Thoracic aorta (tissue), 2 donors: ENCODE measurements at regions not wholly inside any gene's neighbourhood (a gene's known extent, or its start where the extent isn't known, plus 50 kb on each side); places are given as distances from the start of the nearest gene placed in this dataset.

Source experiments
- ATAC-seq: fragments of 150-250 bp; one replicate; pipeline ENCODE4 v1.8.0; 2017; ENCODE audit warnings: low read depth; ENCODE audit not compliant: insufficient number of reproducible peaks, low FRiP score
- DNase-seq: peaks from one replicate; pipeline ENCODE4 v3.0.0-alpha.2; 2020; ENCODE audit warnings: low spot score
- H3K27ac ChIP-seq, 2 donors: fragments of 200-600 bp; sonication (generic); 1 replicate in 1 of 2; 2 replicates in 1 of 2; pipeline ENCODE4 v1.5.1; 2016; ENCODE audit warnings: mild to moderate bottlenecking in 2 of 2, moderate library complexity in 2 of 2
- H3K27me3 ChIP-seq: fragments of 200-600 bp; sonication (generic); replicated peaks from 2 replicates; pipeline ENCODE4 v1.6.0; 2016; ENCODE audit warnings: mild to moderate bottlenecking; ENCODE audit not compliant: insufficient read depth
- H3K36me3 ChIP-seq: fragments of 200-600 bp; sonication (generic); one replicate; pipeline ENCODE4 v1.5.1; 2016
- H3K4me1 ChIP-seq, 2 donors: fragments of 200-600 bp; sonication (generic); 1 replicate in 1 of 2; 2 replicates in 1 of 2; pipeline versions ENCODE4 v1.5.1 to v1.6.0; 2016; ENCODE audit warnings: low read depth in 2 of 2, mild to moderate bottlenecking in 1 of 2; ENCODE audit not compliant: control insufficient read depth in 1 of 2
- H3K4me3 ChIP-seq: fragments of 200-600 bp; sonication (generic); 2 replicates; pipeline ENCODE4 v1.5.1; 2016; ENCODE audit warnings: mild to moderate bottlenecking
- H3K9me3 ChIP-seq: fragments of 200-600 bp; sonication (generic); 2 replicates; pipeline ENCODE4 v1.5.1; 2016
- CTCF ChIP-seq: fragments of 200-600 bp; sonication (generic); IDR thresholded peaks from one replicate; pipeline ENCODE4 v1.5.1; 2019; ENCODE audit warnings: antibody characterized with exemption

- H3K27ac ChIP-seq = no peak overlapping the region
- H3K9me3 ChIP-seq = no peaks in the 10 kb centered on the region
- TF ChIP-seq CTCF = no peak
- H3K27me3 ChIP-seq = no peaks in the 10 kb centered on the region
- DNase-seq (no peak), ATAC-seq (no peak)
- H3K4me3 ChIP-seq = no peak overlapping the region
- no peaks in the 10 kb centered on the region for H3K36me3 ChIP-seq
- H3K4me1 ChIP-seq = no peaks in the 10 kb centered on the region
Observed at GRCh38 chr1:96292141-96292540, 429.4 kb upstream of the PTBP2 start.

- no peaks in the 10 kb centered on the region for H3K27me3 ChIP-seq
- DNase-seq (no peak), ATAC-seq (no peak)
- H3K4me1 ChIP-seq = no peaks in the 10 kb centered on the region
- H3K4me3 ChIP-seq = no peak overlapping the region
- no peaks in the 10 kb centered on the region for H3K9me3 ChIP-seq
- H3K36me3 ChIP-seq = no peaks in the 10 kb centered on the region
- H3K27ac ChIP-seq = no peak overlapping the region
- TF ChIP-seq CTCF = no peak
Observed at GRCh38 chr1:96296991-96297390, 424.6 kb upstream of the PTBP2 start.

GRCh38 chr1:96306809-96307560 is 414.6 kb upstream of the PTBP2 start:
- no peak overlapping the region for H3K4me3 ChIP-seq
- no peaks in the 10 kb centered on the region for H3K36me3 ChIP-seq
- H3K27ac ChIP-seq = no peak overlapping the region
- no peaks in the 10 kb centered on the region for H3K9me3 ChIP-seq
- no peak for ATAC-seq
- no peak for DNase-seq
- no peak for TF ChIP-seq CTCF
- H3K4me1 ChIP-seq = no peaks in the 10 kb centered on the region
- no peaks in the 10 kb centered on the region for H3K27me3 ChIP-seq

GRCh38 chr1:96308314-96308713 is 413.3 kb upstream of the PTBP2 start:
- TF ChIP-seq CTCF = no peak
- no peak for ATAC-seq
- Histone ChIP-seq H3K4me1 (no peaks in the 10 kb centered on the region), H3K9me3 (no peaks in the 10 kb centered on the region), H3K27ac (no peak overlapping the region), H3K36me3 (no peaks in the 10 kb centered on the region), H3K4me3 (no peak overlapping the region), H3K27me3 (no peaks in the 10 kb centered on the region)
- DNase-seq = no peak

GRCh38 chr1:96309783-96310182 is 411.8 kb upstream of the PTBP2 start:
- no peak for TF ChIP-seq CTCF
- DNase-seq (no peak), ATAC-seq (no peak)
- no peaks in the 10 kb centered on the region for H3K36me3 ChIP-seq
- H3K4me1 ChIP-seq = no peaks in the 10 kb centered on the region
- H3K27me3 ChIP-seq = no peaks in the 10 kb centered on the region
- H3K27ac ChIP-seq = no peak overlapping the region
- no peak overlapping the region for H3K4me3 ChIP-seq
- no peaks in the 10 kb centered on the region for H3K9me3 ChIP-seq
